ENCODE measurements at regions not wholly inside any gene's neighbourhood (a gene's known extent, or its start where the extent isn't known, plus 50 kb on each side); places are given as distances from the start of the nearest gene placed in this dataset.

- no peak overlapping the region for H3K27ac ChIP-seq
- no peak for TF ChIP-seq CTCF (IDR thresholded peaks at IDR 0.05)
- TF ChIP-seq ZFX (IDR thresholded peaks at IDR 0.05; ENCODE audit: borderline replicate concordance): no peak
These were observed 250.6 kb upstream of the TENM4 start for GRCh38 chr11:79691445-79691844.

DNA sequence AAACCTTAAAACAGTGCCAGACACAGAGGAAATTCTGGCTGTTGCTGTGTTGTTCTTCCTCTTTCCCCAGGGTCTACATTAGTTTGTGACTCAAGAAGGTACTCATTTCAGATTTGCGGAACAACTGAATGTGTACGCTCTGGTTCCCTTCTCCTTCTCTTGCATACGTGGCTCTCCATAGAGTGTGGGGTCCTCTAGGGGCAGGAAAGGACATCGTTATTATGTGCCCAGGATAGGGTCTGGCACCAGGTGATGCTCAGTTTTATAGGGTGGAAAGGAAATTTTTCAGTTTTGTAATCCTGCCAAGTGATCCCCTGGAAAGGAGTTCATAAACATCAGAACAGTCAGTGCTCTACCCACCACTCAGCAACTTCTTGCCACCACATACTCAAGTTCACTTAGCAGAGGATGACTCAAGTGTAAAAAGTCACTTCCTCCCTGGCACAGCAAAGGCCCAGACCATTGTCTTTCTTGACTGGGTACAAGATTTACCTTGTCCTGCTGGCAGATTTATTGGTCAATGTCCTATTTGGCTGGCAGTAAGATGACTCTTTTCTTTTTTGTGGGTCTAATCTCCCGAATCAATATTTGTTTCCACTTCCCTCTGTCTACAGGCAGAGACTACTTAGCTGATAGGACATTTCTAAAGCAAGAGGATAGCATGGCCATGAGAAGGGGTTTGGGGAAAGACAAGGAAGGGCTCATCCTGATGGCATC lies 246.0 kb upstream of the TENM4 start:
- no peak overlapping the region for H3K27ac ChIP-seq
- TF ChIP-seq ZFX (IDR thresholded peaks at IDR 0.05; ENCODE audit: borderline replicate concordance): no peak
- no peak for TF ChIP-seq CTCF (IDR thresholded peaks at IDR 0.05)

DNA sequence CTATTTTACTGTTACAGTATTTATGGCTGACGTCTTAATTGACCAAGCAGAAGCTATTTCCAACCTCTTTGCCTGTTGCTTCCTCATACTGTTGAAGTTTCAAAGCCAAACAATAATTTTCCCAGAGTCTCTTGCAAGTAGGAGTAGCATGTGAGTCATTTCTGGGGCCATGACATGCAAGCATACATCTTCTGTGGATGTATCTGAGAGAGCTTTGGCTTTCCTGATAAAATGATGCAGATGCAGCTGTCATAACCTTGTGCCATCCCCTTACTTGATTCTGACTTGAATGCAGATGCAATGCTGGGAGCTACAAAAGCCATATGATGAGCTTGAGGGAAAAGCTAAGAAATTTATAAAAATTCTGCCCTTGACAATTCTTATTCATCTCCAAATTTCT lies 243.1 kb upstream of the TENM4 start:
- H3K27ac ChIP-seq: no peak overlapping the region
- no peak for TF ChIP-seq ZFX (IDR thresholded peaks at IDR 0.05; ENCODE audit: borderline replicate concordance)

GRCh38 chr11:79678780-79679452 lies 238.1 kb upstream of the TENM4 start:
- no peak overlapping the region for H3K27ac ChIP-seq
- TF ChIP-seq CTCF (IDR thresholded peaks at IDR 0.05) (no peak), ZFX (IDR thresholded peaks at IDR 0.05; ENCODE audit: borderline replicate concordance) (no peak)

DNA sequence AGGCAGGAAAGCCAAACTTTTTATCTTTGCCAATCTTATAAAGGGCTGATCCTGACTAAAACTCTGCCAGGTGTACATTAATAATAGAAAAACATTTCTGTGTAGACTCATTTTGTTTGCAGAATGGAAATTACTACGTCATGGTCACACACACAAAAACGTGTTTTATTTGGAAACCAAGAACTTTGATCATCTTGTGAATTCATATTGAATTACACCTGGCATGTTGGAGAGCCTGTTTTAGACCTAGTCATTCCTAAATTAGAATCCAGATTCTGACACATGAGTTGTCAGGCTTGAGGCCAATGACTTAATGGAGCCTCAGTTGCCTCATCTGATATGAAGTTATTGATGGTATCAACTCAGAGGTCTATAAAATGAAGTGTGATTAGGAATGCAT lies 235.6 kb upstream of the TENM4 start:
- no peak for TF ChIP-seq ZFX (IDR thresholded peaks at IDR 0.05; ENCODE audit: borderline replicate concordance)
- no peak for TF ChIP-seq CTCF (IDR thresholded peaks at IDR 0.05)
- no peak overlapping the region for H3K27ac ChIP-seq

DNA sequence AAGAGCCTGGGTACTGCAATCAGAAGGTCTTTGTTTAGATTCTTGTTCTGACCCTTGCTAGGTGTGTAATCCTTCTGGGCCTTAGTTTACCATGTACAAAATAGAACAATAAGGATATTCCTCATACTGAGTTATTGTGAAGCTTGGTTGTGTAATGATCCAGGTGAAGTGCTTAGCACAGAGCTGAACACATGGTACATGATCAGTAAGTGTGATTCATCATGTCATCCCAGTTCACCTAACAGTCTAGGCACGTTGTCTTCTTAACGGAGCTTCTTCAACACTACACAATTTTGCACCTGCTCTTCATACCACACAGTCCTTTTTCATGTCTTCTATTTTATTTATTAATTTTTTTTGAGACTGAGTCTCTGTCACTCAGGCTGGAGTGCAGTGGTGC lies 234.3 kb upstream of the TENM4 start:
- TF ChIP-seq ZFX (IDR thresholded peaks at IDR 0.05; ENCODE audit: borderline replicate concordance): no peak
- no peak for TF ChIP-seq CTCF (IDR thresholded peaks at IDR 0.05)

GRCh38 chr11:79672786-79673185 lies 232.0 kb upstream of the TENM4 start:
- H3K27ac ChIP-seq: no peak overlapping the region
- TF ChIP-seq ZFX (IDR thresholded peaks at IDR 0.05; ENCODE audit: borderline replicate concordance) (no peak), CTCF (IDR thresholded peaks at IDR 0.05) (no peak)

More for the DNA sequence above, 234.3 kb upstream of the TENM4 start:
- H3K27ac ChIP-seq: no peak overlapping the region
